ENCODE measurements at regions not wholly inside any gene's neighbourhood (a gene's known extent, or its start where the extent isn't known, plus 50 kb on each side); places are given as distances from the start of the nearest gene placed in this dataset.

GRCh38 chr3:117499189-117499870, 789.8 kb downstream of the TUSC7 start:
- Histone ChIP-seq H3K27me3 (ENCODE audit: low read depth) (no peaks in the 10 kb centered on the region), H3K4me3 (no peak overlapping the region), H3K4me1 (no peaks in the 10 kb centered on the region), H3K9me3 (replicated peaks) (peaks cover 6% of the 10 kb centered on the region), H3K36me3 (no peaks in the 10 kb centered on the region), H3K27ac (replicated peaks) (no peak overlapping the region)
- no peak for TF ChIP-seq CTCF (IDR thresholded peaks at IDR 0.05; ENCODE audit: borderline replicate concordance)
- intact Hi-C loops (cut with micrococcal nuclease): no loop called here
- no peak for DNase-seq

DNA sequence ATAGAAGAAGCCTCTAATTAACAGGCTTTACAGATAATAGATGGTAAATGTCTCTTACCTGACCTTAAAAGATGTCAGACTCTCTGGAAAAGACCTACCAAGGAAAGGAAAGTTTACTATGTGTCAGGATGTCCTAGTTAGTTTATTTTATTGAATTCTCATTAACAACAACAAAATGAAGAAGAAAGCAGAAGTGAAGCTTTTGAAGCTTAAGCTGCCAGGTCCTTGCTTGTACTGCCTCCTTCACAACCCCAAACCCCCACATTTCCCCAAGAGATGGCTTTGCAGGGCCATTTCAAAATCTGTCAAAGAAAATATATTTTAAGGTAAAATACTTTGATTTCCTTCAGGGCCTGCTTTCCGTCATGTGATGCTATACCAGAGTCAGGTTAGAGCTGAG, 798.4 kb downstream of the TUSC7 start:
- DNase-seq: no peak
- Histone ChIP-seq H3K9me3 (replicated peaks) (peaks cover 10% of the 10 kb centered on the region), H3K4me3 (no peak overlapping the region), H3K36me3 (no peaks in the 10 kb centered on the region), H3K27me3 (ENCODE audit: low read depth) (no peaks in the 10 kb centered on the region), H3K4me1 (no peaks in the 10 kb centered on the region), H3K27ac (replicated peaks) (no peak overlapping the region)
- TF ChIP-seq CTCF (IDR thresholded peaks at IDR 0.05; ENCODE audit: borderline replicate concordance): no peak
- intact Hi-C loops (cut with micrococcal nuclease): no loop called here

DNA sequence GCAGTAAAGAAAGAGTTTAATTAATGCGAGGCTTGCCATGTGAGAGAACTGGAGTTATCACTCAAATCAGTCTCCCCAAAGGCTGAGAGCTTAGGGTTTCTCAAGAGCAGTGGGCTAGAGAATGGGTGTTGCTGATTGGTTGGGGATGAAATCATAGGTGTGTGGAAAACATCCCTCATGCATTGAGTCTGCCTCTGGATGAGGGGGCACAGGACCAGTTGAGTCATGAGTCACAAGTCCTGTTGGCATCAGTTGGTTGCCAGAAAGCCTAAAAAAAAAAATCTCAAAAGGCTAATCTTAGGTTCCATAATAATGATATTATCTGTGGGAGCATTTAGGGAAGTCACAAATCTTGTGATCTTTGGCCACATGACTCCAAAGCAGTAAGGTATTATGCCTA, 800.3 kb downstream of the TUSC7 start:
- H3K36me3 ChIP-seq: no peaks in the 10 kb centered on the region
- intact Hi-C loops (cut with micrococcal nuclease): no loop called here

DNA sequence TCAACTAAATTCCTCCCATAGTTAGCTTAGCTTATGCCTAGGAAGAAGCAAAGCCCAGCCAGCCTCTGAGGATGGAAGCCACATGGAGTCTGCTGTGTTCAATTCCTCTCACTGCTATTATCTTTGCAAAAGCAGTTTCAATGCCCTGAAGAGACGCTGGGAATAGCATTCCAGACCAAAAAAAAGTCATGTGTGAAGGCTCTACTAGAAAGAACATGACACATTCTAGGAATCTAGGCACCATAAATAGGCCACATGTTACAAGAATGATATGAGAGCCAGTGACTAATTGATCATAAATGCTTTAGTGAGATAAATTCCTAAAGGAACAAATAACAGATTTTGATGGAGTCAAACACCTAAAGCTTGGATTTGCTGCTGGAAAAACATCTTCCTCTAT, 800.8 kb downstream of the TUSC7 start:
- Histone ChIP-seq H3K4me1 (no peaks in the 10 kb centered on the region), H3K9me3 (replicated peaks) (peaks cover 10% of the 10 kb centered on the region), H3K27me3 (ENCODE audit: low read depth) (no peaks in the 10 kb centered on the region), H3K27ac (replicated peaks) (no peak overlapping the region), H3K4me3 (no peak overlapping the region), H3K36me3 (no peaks in the 10 kb centered on the region)
- no peak for DNase-seq
- intact Hi-C loops (cut with micrococcal nuclease): no loop called here
- no peak for TF ChIP-seq CTCF (IDR thresholded peaks at IDR 0.05; ENCODE audit: borderline replicate concordance)

More for the DNA sequence above, 800.3 kb downstream of the TUSC7 start:
- no peak for TF ChIP-seq CTCF (IDR thresholded peaks at IDR 0.05; ENCODE audit: borderline replicate concordance)
- Histone ChIP-seq H3K27ac (replicated peaks) (no peak overlapping the region), H3K4me3 (no peak overlapping the region), H3K4me1 (no peaks in the 10 kb centered on the region), H3K9me3 (replicated peaks) (peaks cover 10% of the 10 kb centered on the region), H3K27me3 (ENCODE audit: low read depth) (no peaks in the 10 kb centered on the region)
- no peak for DNase-seq

DNA sequence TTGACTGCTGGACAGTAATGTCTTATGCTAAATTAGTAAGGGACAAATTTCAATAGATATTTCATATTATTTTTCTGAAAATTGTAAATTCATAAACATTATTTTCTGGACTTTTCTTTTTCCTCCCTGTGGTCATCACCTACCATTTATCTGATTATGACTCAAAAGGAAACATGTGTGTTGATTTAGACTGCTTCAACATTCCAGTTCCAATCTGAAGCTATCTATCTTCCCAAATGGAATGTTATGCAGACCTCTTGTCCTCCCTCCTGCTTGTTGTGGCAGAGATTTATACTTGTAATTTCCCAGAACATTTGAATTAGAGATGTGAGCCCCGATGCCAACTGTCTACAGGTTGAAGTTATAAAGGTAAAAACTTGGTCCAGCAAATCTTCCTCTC, 803.4 kb downstream of the TUSC7 start:
- H3K9me3 ChIP-seq (replicated peaks): peaks cover 10% of the 10 kb centered on the region
- intact Hi-C loops (cut with micrococcal nuclease): no loop called here
- H3K27ac ChIP-seq (replicated peaks): no peak overlapping the region
- H3K4me3 ChIP-seq: no peak overlapping the region
- no peak for TF ChIP-seq CTCF (IDR thresholded peaks at IDR 0.05; ENCODE audit: borderline replicate concordance)
- no peaks in the 10 kb centered on the region for H3K27me3 ChIP-seq (ENCODE audit: low read depth)
- no peak for DNase-seq
- H3K4me1 ChIP-seq: no peaks in the 10 kb centered on the region
- no peaks in the 10 kb centered on the region for H3K36me3 ChIP-seq
